ENCODE measurements at regions not wholly inside any gene's neighbourhood (a gene's known extent, or its start where the extent isn't known, plus 50 kb on each side); places are given as distances from the start of the nearest gene placed in this dataset.
"Not testable (repeated sequence)": the region's sequence is repeated elsewhere in the genome, so short reads cannot be mapped to it uniquely, and the experiment has no call there.

DNA sequence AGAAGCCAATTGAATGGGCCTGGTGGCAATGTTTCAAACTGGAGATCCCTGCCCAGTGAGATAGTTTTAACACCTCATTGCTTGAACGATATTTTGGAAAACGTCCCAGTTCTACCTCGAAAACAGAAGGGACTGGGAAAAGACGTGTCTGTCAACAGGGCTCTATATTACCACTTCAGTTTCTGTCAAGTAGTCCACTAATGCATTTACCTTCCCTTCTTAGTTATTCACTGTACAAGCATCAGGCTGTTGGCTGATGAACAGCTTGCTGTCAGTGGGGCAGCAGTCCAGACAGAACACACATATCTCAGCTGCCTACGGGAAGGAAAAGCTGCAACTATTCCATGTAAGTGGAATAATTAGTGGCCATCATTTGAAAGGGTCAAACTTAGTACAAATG lies 794.7 kb upstream of the GBE1 start:
- Histone ChIP-seq H3K27me3 (no peaks in the 10 kb centered on the region), H3K4me1 (no peaks in the 10 kb centered on the region), H3K36me3 (no peaks in the 10 kb centered on the region), H3K27ac (no peak overlapping the region), H3K9me3 (no peaks in the 10 kb centered on the region), H3K4me3 (no peak overlapping the region)
- TF ChIP-seq, protein P1, sequence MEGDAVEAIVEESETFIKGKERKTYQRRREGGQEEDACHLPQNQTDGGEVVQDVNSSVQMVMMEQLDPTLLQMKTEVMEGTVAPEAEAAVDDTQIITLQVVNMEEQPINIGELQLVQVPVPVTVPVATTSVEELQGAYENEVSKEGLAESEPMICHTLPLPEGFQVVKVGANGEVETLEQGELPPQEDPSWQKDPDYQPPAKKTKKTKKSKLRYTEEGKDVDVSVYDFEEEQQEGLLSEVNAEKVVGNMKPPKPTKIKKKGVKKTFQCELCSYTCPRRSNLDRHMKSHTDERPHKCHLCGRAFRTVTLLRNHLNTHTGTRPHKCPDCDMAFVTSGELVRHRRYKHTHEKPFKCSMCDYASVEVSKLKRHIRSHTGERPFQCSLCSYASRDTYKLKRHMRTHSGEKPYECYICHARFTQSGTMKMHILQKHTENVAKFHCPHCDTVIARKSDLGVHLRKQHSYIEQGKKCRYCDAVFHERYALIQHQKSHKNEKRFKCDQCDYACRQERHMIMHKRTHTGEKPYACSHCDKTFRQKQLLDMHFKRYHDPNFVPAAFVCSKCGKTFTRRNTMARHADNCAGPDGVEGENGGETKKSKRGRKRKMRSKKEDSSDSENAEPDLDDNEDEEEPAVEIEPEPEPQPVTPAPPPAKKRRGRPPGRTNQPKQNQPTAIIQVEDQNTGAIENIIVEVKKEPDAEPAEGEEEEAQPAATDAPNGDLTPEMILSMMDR (IDR thresholded peaks at IDR 0.05 in 4 of 5, conservative IDR thresholded peaks at IDR 0.05 in 1 of 5) = no peak
- TF ChIP-seq POLR2A (IDR thresholded peaks at IDR 0.05) = no peak
- in situ Hi-C loops (cut with MboI; ENCODE audit: low sequenced_read_pairs in 4 of 4) (no loop called here), intact Hi-C loops (cut with DNase I; ENCODE audit: low total_unique reads) (no loop called here)
- ATAC-seq = no peak
- no peak for DNase-seq

DNA sequence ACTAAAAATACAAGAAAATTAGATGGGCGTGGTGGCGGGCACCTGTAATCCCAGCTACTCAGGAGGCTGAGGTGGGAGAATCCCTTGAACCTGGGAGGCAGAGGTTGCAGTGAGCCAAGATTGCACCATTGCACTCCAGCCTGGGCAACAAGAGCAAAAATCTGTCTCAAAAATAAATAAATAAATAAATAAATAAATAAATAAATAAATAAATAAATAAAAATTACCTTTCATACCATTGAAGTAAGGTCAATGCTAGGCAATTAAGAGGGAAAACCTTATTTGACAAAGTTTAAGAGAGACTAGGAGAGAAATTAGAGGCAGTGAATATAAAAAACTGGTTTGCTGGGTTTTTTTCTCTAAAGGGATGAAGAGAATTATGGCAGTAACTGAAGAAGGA lies 781.1 kb upstream of the GBE1 start:
- DNase-seq; ATAC-seq; H3K9me3 ChIP-seq; H3K4me1 ChIP-seq; intact Hi-C loops (cut with DNase I; ENCODE audit: low total_unique reads); H3K36me3 ChIP-seq; H3K27ac ChIP-seq; in situ Hi-C loops (cut with MboI; ENCODE audit: low sequenced_read_pairs in 4 of 4); H3K27me3 ChIP-seq; H3K4me3 ChIP-seq: not testable (repeated sequence)

DNA sequence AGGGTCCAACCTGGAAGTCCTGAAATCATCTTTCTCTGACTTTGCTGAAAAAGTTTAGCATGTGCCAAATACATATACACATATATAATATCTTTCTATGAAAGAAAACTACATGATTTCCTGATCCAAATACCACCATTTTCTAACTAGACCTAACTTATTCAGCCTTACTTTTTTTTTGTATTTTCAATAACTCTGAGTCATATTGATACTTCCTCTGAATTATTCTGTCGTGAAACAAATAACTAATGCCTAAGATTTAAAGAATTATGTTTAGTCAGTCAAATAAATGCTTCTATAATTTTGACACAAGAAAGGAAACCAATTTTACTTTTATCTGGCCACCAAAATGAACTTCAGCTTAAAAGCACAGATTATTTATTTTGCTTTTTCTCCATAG lies 760.2 kb upstream of the GBE1 start:
- Histone ChIP-seq H3K36me3 (no peaks in the 10 kb centered on the region), H3K9me3 (no peaks in the 10 kb centered on the region), H3K4me3 (no peak overlapping the region), H3K27me3 (no peaks in the 10 kb centered on the region), H3K27ac (no peak overlapping the region), H3K4me1 (no peaks in the 10 kb centered on the region)
- in situ Hi-C loops (cut with MboI; ENCODE audit: low sequenced_read_pairs in 4 of 4) = no loop called here
- intact Hi-C loops (cut with DNase I; ENCODE audit: low total_unique reads) = no loop called here
- ATAC-seq (no peak), DNase-seq (no peak)
- TF ChIP-seq, protein P1 (IDR thresholded peaks at IDR 0.05 in 4 of 5, conservative IDR thresholded peaks at IDR 0.05 in 1 of 5) = no peak
- TF ChIP-seq POLR2A (IDR thresholded peaks at IDR 0.05) = no peak

DNA sequence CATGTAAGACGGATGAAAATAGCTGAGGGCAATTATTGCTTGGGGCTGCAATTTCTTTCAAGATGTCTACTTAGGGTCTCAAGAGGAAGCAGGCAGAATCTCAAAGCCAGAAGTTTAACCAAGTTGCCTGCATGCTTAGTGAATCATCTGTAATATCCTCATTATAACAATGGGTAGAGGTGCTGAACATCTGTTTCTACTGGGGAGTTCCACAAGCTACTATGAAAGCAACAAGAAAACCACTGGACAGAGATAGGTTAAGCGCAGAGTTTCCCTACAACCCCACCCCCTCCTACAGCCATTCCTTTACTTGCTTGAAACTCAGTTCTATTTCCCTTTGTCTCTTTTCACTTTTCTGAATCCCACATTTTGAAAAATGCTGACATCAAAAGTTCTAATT lies 759.4 kb upstream of the GBE1 start:
- no peaks in the 10 kb centered on the region for H3K4me1 ChIP-seq
- no peaks in the 10 kb centered on the region for H3K27me3 ChIP-seq
- ATAC-seq (no peak), DNase-seq (no peak)
- TF ChIP-seq, protein P1 (IDR thresholded peaks at IDR 0.05 in 4 of 5, conservative IDR thresholded peaks at IDR 0.05 in 1 of 5) = no peak
- no peak for TF ChIP-seq POLR2A (IDR thresholded peaks at IDR 0.05)
- intact Hi-C loops (cut with DNase I; ENCODE audit: low total_unique reads) (no loop called here), in situ Hi-C loops (cut with MboI; ENCODE audit: low sequenced_read_pairs in 4 of 4) (no loop called here)
- no peak overlapping the region for H3K27ac ChIP-seq
- no peak overlapping the region for H3K4me3 ChIP-seq
- no peaks in the 10 kb centered on the region for H3K9me3 ChIP-seq
- no peaks in the 10 kb centered on the region for H3K36me3 ChIP-seq

DNA sequence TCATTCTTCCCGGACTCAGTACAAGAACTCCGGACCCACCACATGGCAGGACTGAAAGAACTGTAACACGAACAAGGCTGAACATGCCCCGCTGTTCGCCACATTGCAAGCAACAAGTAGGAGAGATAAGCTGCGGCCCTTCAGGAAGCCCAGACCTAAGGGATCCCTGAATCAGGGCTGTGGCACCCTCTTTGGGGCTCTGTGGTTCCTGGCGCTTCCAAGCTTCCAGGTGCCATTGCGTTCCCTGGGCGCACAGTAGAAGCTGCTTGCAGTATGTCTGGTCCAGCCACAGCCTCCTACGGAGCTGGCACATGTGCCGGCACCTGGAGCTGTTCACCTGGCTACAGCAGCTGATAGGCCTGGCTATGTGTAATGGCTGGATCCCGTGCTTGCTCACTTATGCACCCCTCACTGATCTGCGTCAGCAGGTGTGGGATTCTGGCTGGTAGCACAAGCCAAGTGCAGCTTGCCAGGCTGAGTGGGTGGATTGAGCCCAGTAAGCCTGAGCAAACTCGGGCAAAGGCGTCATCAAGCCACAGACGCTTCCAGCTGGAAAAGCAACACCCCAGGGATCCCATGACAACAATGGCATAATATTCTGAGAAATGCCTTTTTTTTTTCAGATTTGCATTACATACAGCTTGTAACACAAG lies 748.6 kb upstream of the GBE1 start:
- ATAC-seq (no peak), DNase-seq (no peak)
- intact Hi-C loops (cut with DNase I; ENCODE audit: low total_unique reads) (no loop called here), in situ Hi-C loops (cut with MboI; ENCODE audit: low sequenced_read_pairs in 4 of 4) (no loop called here)
- H3K4me3 ChIP-seq = no peak overlapping the region
- no peaks in the 10 kb centered on the region for H3K9me3 ChIP-seq
- no peak overlapping the region for H3K27ac ChIP-seq
- H3K27me3 ChIP-seq = no peaks in the 10 kb centered on the region
- TF ChIP-seq POLR2A (IDR thresholded peaks at IDR 0.05) = no peak
- TF ChIP-seq, protein P1 (IDR thresholded peaks at IDR 0.05 in 4 of 5, conservative IDR thresholded peaks at IDR 0.05 in 1 of 5) = no peak
- H3K36me3 ChIP-seq = no peaks in the 10 kb centered on the region
- no peaks in the 10 kb centered on the region for H3K4me1 ChIP-seq
